PC-9 (cell line): ENCODE measurements at regions not wholly inside any gene's neighbourhood (a gene's known extent, or its start where the extent isn't known, plus 50 kb on each side); places are given as distances from the start of the nearest gene placed in this dataset.

Experiments used
- BruUV-seq: library from RNA; stranded (reverse); fragments of 400-500 nt; replicated peaks from 2 replicates; lab custom pipeline; 2021; lab: Mats Ljungman, UMichigan
- CTCF ChIA-PET: fragments of 300-600 bp; sonication (Branson Sonifier 250); formaldehyde crosslinking; loops from one replicate; lab custom pipeline; 2022; ENCODE audit warnings: antibody characterized with exemption; lab: Charles Lee
- POLR2A ChIA-PET: fragments of 300-600 bp; sonication (Branson Sonifier 250); formaldehyde crosslinking; loops from one replicate; lab custom pipeline; 2022; ENCODE audit warnings: antibody characterized with exemption; ENCODE audit not compliant: unreplicated experiment; lab: Charles Lee
- DNase-seq, 2 experiments: peaks; one replicate each; pipeline versions ENCODE4 v3.0.0 to v3.0.0-alpha.2; 2015 to 2022; ENCODE audit warnings: mixed read lengths in 1 of 2
- H2AFZ ChIP-seq: fragments of 200-600 bp; sonication (generic); 2 replicates; pipeline ENCODE4 v1.8.1; 2017; ENCODE audit warnings: antibody characterized with exemption
- H3F3A ChIP-seq: fragments of 200-600 bp; sonication (generic); 2 replicates; pipeline ENCODE4 v1.8.1; 2017; ENCODE audit warnings: antibody characterized with exemption, mild to moderate bottlenecking, low read depth; ENCODE audit not compliant: insufficient read depth
- H3K27ac ChIP-seq: fragments of 200-600 bp; sonication (generic); 2 replicates; pipeline ENCODE4 v1.6.1; 2016; ENCODE audit warnings: mixed run types
- H3K27me3 ChIP-seq: fragments of 200-600 bp; sonication (generic); 2 replicates; pipeline ENCODE4 v1.6.1; 2016; ENCODE audit warnings: low read depth, mixed run types; ENCODE audit not compliant: insufficient read depth
- H3K36me3 ChIP-seq: fragments of 200-600 bp; sonication (generic); 2 replicates; pipeline ENCODE4 v1.6.1; 2016; ENCODE audit warnings: low read depth, mixed run types
- H3K4me1 ChIP-seq: fragments of 200-600 bp; sonication (generic); replicated peaks from 2 replicates; pipeline ENCODE4 v1.6.1; 2016; ENCODE audit warnings: mixed run types; ENCODE audit not compliant: insufficient read depth
- H3K4me2 ChIP-seq: fragments of 200-600 bp; sonication (generic); 2 replicates; pipeline ENCODE4 v1.6.1; 2017; ENCODE audit warnings: mixed run types
- H3K4me3 ChIP-seq: fragments of 200-600 bp; sonication (generic); 2 replicates; pipeline ENCODE4 v1.6.1; 2016; ENCODE audit warnings: mixed run types
- H3K79me2 ChIP-seq: fragments of 200-600 bp; sonication (generic); 2 replicates; pipeline ENCODE4 v1.6.1; 2017; ENCODE audit warnings: low read depth, mixed run types
- H3K9me2 ChIP-seq: fragments of 200-600 bp; sonication (generic); 2 replicates; pipeline ENCODE4 v1.8.1; 2017; ENCODE audit warnings: mild to moderate bottlenecking; ENCODE audit not compliant: insufficient read depth
- H3K9me3 ChIP-seq: fragments of 200-600 bp; sonication (generic); 2 replicates; pipeline ENCODE4 v1.8.1; 2016; ENCODE audit warnings: low read depth; ENCODE audit not compliant: insufficient read depth
- H4K20me1 ChIP-seq: fragments of 200-600 bp; sonication (generic); 2 replicates; pipeline ENCODE4 v1.8.1; 2017; ENCODE audit not compliant: insufficient read depth
- CTCF ChIP-seq: fragments of 200-600 bp; sonication (generic); conservative IDR thresholded peaks from 2 replicates; pipeline ENCODE4 v1.6.1; 2017; ENCODE audit warnings: mixed run types, antibody characterized with exemption, mild to moderate bottlenecking, moderate library complexity
- EZH2 ChIP-seq: fragments of 200-600 bp; sonication (generic); IDR thresholded peaks from 2 replicates; pipeline ENCODE4 v1.8.0; 2017; ENCODE audit warnings: antibody characterized with exemption, low read depth
- intact Hi-C: fragments of 100-400 bp; cut with micrococcal nuclease; formaldehyde crosslinking; loops from one replicate; pipeline ENCODE4 v1.10.0; 2022; ENCODE audit not compliant: unreplicated experiment

DNA sequence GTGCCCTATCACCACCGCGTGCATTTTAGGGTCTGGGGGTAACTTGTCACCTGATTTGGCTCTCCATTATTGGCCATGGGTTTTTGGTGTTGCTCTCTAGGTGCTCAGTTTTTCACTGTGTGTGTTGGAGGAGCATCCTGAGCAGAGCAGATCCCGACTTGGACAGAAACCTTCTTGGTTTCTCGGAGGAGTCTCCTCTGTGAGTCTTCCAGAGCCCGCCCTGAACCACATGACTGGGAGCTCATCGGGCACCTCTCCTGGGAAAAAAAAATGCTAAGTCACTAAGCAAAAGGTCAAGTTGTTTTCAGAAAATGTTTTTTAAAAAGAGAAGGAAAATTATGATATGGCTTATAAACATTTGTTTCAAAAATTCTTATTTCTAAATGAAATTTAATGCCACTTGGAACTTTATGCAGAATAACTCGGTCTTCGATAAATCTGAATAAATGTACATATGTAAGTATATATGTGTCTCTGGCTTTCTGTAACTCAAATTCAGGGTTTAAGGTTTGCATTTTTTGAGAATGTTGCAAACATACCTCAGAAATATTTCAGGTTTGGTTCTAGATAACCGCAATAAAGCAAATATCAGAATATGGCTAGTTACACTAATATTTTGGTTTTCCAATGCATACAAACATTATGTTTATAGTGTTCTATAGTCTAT, 255.2 kb downstream of the AUH start:
- no TSS peak for BruUV-seq
- no peaks in the 10 kb centered on the region for H3K4me1 ChIP-seq
- H3K4me3 ChIP-seq, result no peak overlapping the region
- no peak overlapping the region for H3K4me2 ChIP-seq
- no peak overlapping the region for H2AFZ ChIP-seq
- H3F3A ChIP-seq, result no peaks in the 10 kb centered on the region
- H3K36me3 ChIP-seq, result no peaks in the 10 kb centered on the region
- intact Hi-C loops, result no loop called here
- H3K9me2 ChIP-seq, result no peaks in the 10 kb centered on the region
- no peaks in the 10 kb centered on the region for H3K27me3 ChIP-seq
- no peaks in the 10 kb centered on the region for H4K20me1 ChIP-seq
- CTCF ChIA-PET, result no interaction called here
- H3K27ac ChIP-seq, result no peak overlapping the region
- TF ChIP-seq EZH2, result no peak
- TF ChIP-seq CTCF, result no peak
- POLR2A ChIA-PET, result no interaction called here
- peaks cover 8% of the 10 kb centered on the region for H3K9me3 ChIP-seq
- DNase-seq, result no peak
- no peaks in the 10 kb centered on the region for H3K79me2 ChIP-seq

DNA sequence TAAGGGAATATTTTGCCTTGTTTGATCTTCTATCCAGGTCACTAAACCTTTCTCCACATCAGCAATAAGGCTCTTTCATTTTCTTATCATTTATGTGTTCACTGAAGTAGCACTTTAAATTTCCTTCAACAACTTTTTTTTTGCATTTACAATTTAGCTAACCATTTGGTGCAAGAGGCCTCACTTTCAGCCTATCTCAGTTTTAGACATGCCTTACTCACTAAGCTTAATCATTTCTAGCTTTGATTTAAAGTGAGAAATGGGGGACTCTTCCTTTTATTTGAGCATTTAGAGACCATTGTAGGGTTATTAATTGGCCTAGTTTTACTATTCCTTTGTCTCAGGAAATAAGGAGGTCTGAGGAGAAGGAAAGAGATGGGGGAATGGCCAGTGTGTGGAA, 250.5 kb downstream of the AUH start:
- no peaks in the 10 kb centered on the region for H3K36me3 ChIP-seq
- ChIA-PET CTCF (no interaction called here), POLR2A (interaction anchor here (0.6 kb wide), 1 partner anchor 168 kb away, joined by 6 read pairs; no protein-coding TSS in a partner anchor)
- no peaks in the 10 kb centered on the region for H3K9me2 ChIP-seq
- no peaks in the 10 kb centered on the region for H3F3A ChIP-seq
- H3K4me1 ChIP-seq, result 0 out of 2 replicates have a peak, but pooled peaks cover 4% of the 10 kb centered on the region
- H3K27ac ChIP-seq, result no peak overlapping the region
- no peak for DNase-seq
- no peak overlapping the region for H3K4me3 ChIP-seq
- no peak for TF ChIP-seq CTCF
- no peak for TF ChIP-seq EZH2
- peaks cover 8% of the 10 kb centered on the region for H3K9me3 ChIP-seq
- H3K27me3 ChIP-seq, result no peaks in the 10 kb centered on the region
- H3K79me2 ChIP-seq, result no peaks in the 10 kb centered on the region
- intact Hi-C loops, result no loop called here
- no peak overlapping the region for H2AFZ ChIP-seq
- no TSS peak for BruUV-seq
- no peaks in the 10 kb centered on the region for H4K20me1 ChIP-seq
- H3K4me2 ChIP-seq, result no peak overlapping the region

GRCh38 chr9:91111876-91112275, 249.8 kb downstream of the AUH start:
- Histone ChIP-seq H3K4me2 (no peak overlapping the region), H4K20me1 (no peaks in the 10 kb centered on the region), H3F3A (no peaks in the 10 kb centered on the region), H3K9me3 (peaks cover 8% of the 10 kb centered on the region), H3K4me3 (no peak overlapping the region), H2AFZ (no peak overlapping the region), H3K4me1 (0 out of 2 replicates have a peak, but pooled peaks cover 8% of the 10 kb centered on the region), H3K79me2 (no peaks in the 10 kb centered on the region), H3K27me3 (no peaks in the 10 kb centered on the region), H3K27ac (no peak overlapping the region), H3K36me3 (no peaks in the 10 kb centered on the region), H3K9me2 (no peaks in the 10 kb centered on the region)
- intact Hi-C loops, result no loop called here
- no TSS peak for BruUV-seq
- DNase-seq, result no peak
- no peak for TF ChIP-seq EZH2
- no peak for TF ChIP-seq CTCF
- CTCF ChIA-PET, result no interaction called here
- POLR2A ChIA-PET, result no interaction called here
